DND-41 (cell line): ENCODE measurements at regions not wholly inside any gene's neighbourhood (a gene's known extent, or its start where the extent isn't known, plus 50 kb on each side); places are given as distances from the start of the nearest gene placed in this dataset.

Experiments used
- CTCF ChIP-seq: IDR thresholded peaks from 2 replicates; pipeline ENCODE4 v1.5.1; 2012; ENCODE audit warnings: borderline replicate concordance, low read length, moderate library complexity, mild to moderate bottlenecking; ENCODE audit not compliant: poor library complexity, severe bottlenecking; ENCODE audit errors: extremely low read depth
- EZH2 ChIP-seq: IDR thresholded peaks from 3 replicates; pipeline ENCODE4 v1.6.1; 2012; ENCODE audit warnings: borderline replicate concordance, low read depth, mild to moderate bottlenecking, moderate library complexity, low read length, inconsistent platforms; ENCODE audit not compliant: severe bottlenecking

GRCh38 chr9:7392148-7392547, 407.4 kb downstream of the DMAC1 start:
- TF ChIP-seq CTCF, result no peak
- TF ChIP-seq EZH2, result no peak
